Lower leg skin (tissue), 4 donors: ENCODE measurements at regions not wholly inside any gene's neighbourhood (a gene's known extent, or its start where the extent isn't known, plus 50 kb on each side); places are given as distances from the start of the nearest gene placed in this dataset.

ENCODE experiments used
- DNase-seq, 2 donors: peaks; one replicate each; pipeline ENCODE4 v3.0.0-alpha.2; 2019; ENCODE audit warnings: low spot score in 2 of 2
- H3K4me3 ChIP-seq: fragments of 200-600 bp; sonication (generic); 2 replicates; pipeline ENCODE4 v1.5.1; 2017; ENCODE audit warnings: mild to moderate bottlenecking, low read depth; ENCODE audit not compliant: poor library complexity, severe bottlenecking
- CTCF ChIP-seq, 3 donors: fragments of 450-650 bp; IDR thresholded peaks; one replicate each; pipeline ENCODE4 v1.5.1; 2016; ENCODE audit warnings: antibody characterized with exemption in 3 of 3, mild to moderate bottlenecking in 3 of 3, moderate library complexity in 2 of 3
- POLR2A ChIP-seq, 2 donors: fragments of 450-650 bp; IDR thresholded peaks; one replicate each; pipeline ENCODE4 v1.6.1; 2016 to 2017; ENCODE audit warnings: antibody characterized with exemption in 2 of 2, mild to moderate bottlenecking in 1 of 2, moderate library complexity in 1 of 2
- WGBS, 2 donors: methylation state at CpG; one replicate each; pipeline ENCODE4 v1.1.5; 2018; 5-methylcytosine and 5-hydroxymethylcytosine counted together
- intact Hi-C: fragments of 100-400 bp; cut with DNase I; formaldehyde crosslinking; loops from one replicate; pipeline ENCODE4 v1.15.0; 2023; ENCODE audit warnings: low total_unique reads

- WGBS, 2 donors = 60 to 73% methylated on average over 4 of the region's 4 CpGs
- no peak for DNase-seq
- TF ChIP-seq POLR2A (IDR thresholded peaks at IDR 0.05) (no peak), CTCF (IDR thresholded peaks at IDR 0.05) (no peak)
These were observed 120.4 kb downstream of the EPDR1 start for GRCh38 chr7:38040831-38041230.

GRCh38 chr7:38049679-38050078, 128.4 kb upstream of the STARD3NL start:
- intact Hi-C loops = no loop called here
- no peak overlapping the region for H3K4me3 ChIP-seq
- TF ChIP-seq POLR2A (IDR thresholded peaks at IDR 0.05) = no peak
- no peak for TF ChIP-seq CTCF (IDR thresholded peaks at IDR 0.05)
- 88 to 95% methylated on average over 14 to 16 of the region's 19 CpGs for WGBS, 2 donors
- DNase-seq = no peak

More at GRCh38 chr7:38040831-38041230, 120.4 kb downstream of the EPDR1 start:
- no peak overlapping the region for H3K4me3 ChIP-seq
- intact Hi-C loops = no loop called here

- intact Hi-C loops = no loop called here
- no peak for DNase-seq
- no peak overlapping the region for H3K4me3 ChIP-seq
- WGBS, 2 donors = 86 to 100% methylated on average over 1 to 2 of the region's 2 CpGs
- no peak for TF ChIP-seq POLR2A (IDR thresholded peaks at IDR 0.05)
- no peak for TF ChIP-seq CTCF (IDR thresholded peaks at IDR 0.05)
These were observed 126.7 kb upstream of the STARD3NL start for GRCh38 chr7:38051311-38051710.

GRCh38 chr7:38051786-38052185, 126.3 kb upstream of the STARD3NL start:
- WGBS, 2 donors = 78 to 79% methylated on average over 3 of the region's 3 CpGs
- TF ChIP-seq CTCF (IDR thresholded peaks at IDR 0.05) = no peak
- no peak for TF ChIP-seq POLR2A (IDR thresholded peaks at IDR 0.05)
- no peak for DNase-seq
- intact Hi-C loops = no loop called here
- no peak overlapping the region for H3K4me3 ChIP-seq

GRCh38 chr7:38052786-38053185, 125.3 kb upstream of the STARD3NL start:
- intact Hi-C loops = no loop called here
- WGBS, 2 donors = 88 to 89% methylated on average over 2 of the region's 2 CpGs
- no peak for TF ChIP-seq CTCF (IDR thresholded peaks at IDR 0.05)
- no peak for TF ChIP-seq POLR2A (IDR thresholded peaks at IDR 0.05)
- H3K4me3 ChIP-seq = no peak overlapping the region
- no peak for DNase-seq

- intact Hi-C loops = no loop called here
- WGBS, 2 donors = 84 to 91% methylated on average over 3 of the region's 3 CpGs
- H3K4me3 ChIP-seq = no peak overlapping the region
- DNase-seq = no peak
- no peak for TF ChIP-seq POLR2A (IDR thresholded peaks at IDR 0.05)
- TF ChIP-seq CTCF (IDR thresholded peaks at IDR 0.05) = no peak
These were observed 123.8 kb upstream of the STARD3NL start for GRCh38 chr7:38054199-38054598.
